T47D (cell line): ENCODE measurements at regions not wholly inside any gene's neighbourhood (a gene's known extent, or its start where the extent isn't known, plus 50 kb on each side); places are given as distances from the start of the nearest gene placed in this dataset.

ENCODE experiments used
- DNase-seq, 2 experiments: peaks; one replicate each; pipeline versions ENCODE4 v3.0.0 to v3.0.0-alpha.2; 2011 to 2012; ENCODE audit warnings: low read depth in 1 of 2, low spot score in 1 of 2
- JUND ChIP-seq: IDR thresholded peaks from 2 replicates; pipeline ENCODE4 v1.6.1; 2012; ENCODE audit warnings: low read depth
- in situ Hi-C: cut with HindIII; loops from 2 replicates; pipeline ENCODE4 v1.10.0; 2016; ENCODE audit warnings: low sequenced_read_pairs, low pct_unique_long_range_greater_than_20kb

DNA sequence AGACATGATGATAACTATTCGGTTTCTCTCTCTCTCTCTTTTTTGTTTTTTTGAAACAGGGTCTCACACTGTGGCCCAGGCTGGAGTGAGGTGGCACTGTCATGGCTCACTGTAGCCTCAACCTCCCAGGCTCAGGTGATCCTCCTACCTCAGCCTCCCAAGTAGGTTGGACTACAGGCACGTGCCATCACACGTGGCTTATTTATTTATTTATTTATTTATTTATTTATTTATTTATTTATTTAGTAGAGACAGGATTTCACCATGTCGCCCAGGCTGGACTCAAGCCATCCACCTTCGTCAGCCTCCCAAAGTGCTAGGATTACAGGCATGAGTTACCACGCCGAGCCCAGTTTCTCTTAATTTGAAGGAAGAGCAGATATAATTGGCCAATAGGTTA, 427.9 kb upstream of the JAG1 start:
- DNase-seq: no peak
- TF ChIP-seq JUND: no peak
- in situ Hi-C loops: no loop called here

- no peak for DNase-seq
- in situ Hi-C loops: no loop called here
- TF ChIP-seq JUND: no peak
Measured at GRCh38 chr20:11103866-11104265, 430.1 kb upstream of the JAG1 start.

DNA sequence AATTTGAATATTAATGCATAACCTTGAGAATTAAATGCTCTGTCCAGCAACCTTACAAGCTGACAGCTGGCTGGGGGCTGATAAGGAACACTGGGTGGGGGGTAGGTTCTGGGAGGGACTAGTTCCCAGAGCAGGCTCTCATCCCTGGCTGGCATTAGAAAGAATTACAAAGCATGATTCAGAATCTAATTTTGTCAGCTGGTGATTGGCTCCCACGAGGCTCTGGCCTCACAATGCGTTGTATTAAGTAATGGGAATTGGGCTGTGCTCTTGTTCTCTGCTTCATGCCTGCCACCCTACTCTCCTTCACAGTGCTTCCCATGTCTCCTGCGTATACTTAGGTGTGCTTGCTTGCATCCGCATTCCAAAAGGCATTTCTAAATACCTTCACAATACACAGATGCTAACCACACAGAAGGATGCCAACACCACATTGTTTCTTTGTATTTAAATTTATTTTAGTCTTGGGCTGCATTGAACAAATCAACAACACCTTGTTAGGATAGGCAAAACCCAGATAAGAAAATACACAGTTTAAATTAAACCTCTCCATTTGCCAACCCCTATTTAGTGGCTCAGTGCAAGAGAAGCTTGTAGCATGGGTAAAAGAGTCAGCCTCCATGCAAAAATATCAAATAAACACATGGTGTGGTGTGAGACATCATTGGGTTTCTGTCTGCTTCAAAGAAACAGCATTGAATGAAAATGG, 434.5 kb upstream of the JAG1 start:
- in situ Hi-C loops: no loop called here
- peak in 1 of 2 experiments; percentile 2 for DNase-seq
- no peak for TF ChIP-seq JUND

DNA sequence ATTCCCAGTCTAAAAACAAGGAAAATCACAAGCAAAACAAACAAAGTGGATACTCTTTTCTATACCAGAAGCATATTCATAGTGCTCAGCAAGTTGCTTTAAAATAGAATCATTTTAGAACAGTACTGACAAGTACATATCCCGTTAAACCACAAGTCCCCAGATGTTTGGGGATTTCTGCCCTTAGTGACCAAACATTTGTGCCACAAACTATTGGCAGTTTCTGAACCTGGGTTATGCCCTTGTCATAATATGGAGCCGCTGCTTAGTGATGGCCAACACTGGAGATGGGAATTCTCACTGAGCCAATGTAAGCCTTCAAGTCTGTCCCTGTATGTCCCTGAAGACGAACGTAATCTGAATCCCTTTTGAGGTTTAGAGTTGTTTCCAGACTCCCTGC, 436.7 kb upstream of the JAG1 start:
- in situ Hi-C loops: no loop called here
- no peak for DNase-seq
- TF ChIP-seq JUND: no peak

- TF ChIP-seq JUND: no peak
- no peak for DNase-seq
- in situ Hi-C loops: no loop called here
Measured at GRCh38 chr20:11111191-11111590, 437.4 kb upstream of the JAG1 start.

DNA sequence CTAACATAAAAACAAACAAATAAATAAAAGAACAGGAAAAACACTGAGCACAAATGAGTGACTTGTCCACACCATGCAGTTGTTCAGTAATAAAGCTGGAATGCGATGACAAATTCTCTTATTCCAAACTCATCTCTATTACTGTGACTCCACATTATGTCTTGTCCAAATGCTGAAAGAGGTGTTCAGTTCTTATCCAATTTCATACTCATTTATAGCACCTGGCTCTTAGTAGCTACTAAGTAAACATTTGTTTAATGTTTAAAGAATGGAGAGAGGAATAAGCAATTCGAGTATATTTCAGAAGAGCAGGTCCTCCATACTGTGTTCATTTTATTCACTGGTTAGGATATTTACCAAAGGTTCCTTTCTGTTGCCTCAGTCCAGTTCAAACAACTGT, 439.0 kb upstream of the JAG1 start:
- DNase-seq: no peak
- no peak for TF ChIP-seq JUND
- in situ Hi-C loops: no loop called here

- no peak for DNase-seq
- no peak for TF ChIP-seq JUND
- in situ Hi-C loops: no loop called here
Measured at GRCh38 chr20:11114382-11114781, 440.6 kb upstream of the JAG1 start.

- TF ChIP-seq JUND: no peak
- no peak for DNase-seq
- in situ Hi-C loops: no loop called here
Measured at GRCh38 chr20:11117808-11118528, 444.2 kb upstream of the JAG1 start.

DNA sequence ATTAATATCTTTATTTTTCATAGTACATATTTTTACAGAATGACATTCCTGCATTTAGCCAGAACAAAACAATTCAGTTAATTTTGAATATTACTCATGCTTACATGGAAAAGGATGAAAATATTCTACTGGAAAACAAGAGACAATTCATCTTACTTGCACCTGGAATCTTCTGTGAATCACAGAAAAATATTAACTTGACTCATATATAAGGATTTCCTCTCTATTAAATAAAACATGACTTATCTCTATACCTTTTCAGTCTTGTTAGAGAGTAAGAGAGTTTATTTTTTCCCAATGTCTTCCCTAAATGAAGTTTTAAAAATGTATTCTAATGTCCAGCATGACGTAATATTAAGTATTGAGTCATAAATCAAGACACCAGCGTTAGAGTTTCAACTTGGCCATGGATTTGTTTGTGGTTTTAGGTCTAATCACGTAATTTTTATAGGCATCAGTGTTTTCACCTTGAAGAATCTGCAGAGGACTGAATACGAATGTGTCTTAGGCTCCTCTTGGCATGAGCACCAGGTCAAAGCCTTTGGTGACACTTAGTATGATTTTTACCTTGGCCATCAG, 445.1 kb upstream of the JAG1 start:
- in situ Hi-C loops: no loop called here
- TF ChIP-seq JUND: no peak
- DNase-seq: no peak

DNA sequence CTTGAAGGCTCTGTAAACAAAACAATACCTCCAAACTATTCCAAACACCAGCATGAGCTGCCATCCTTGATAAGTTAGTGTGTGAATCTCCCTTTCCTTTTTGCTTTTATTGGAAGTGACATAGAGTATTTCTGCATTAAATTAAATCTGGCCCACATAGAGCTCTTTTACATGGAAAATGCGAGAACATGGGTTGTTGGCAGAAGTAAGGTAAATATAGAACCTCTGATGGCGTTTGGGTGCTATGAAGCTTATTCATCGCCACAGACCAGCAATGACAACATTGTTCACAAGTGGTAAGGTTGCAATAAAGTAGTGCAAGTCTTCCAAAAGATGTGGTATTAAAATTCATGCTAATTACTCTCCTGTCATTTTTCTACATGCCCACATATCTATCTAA, 445.8 kb upstream of the JAG1 start:
- in situ Hi-C loops: no loop called here
- TF ChIP-seq JUND: no peak
- DNase-seq: no peak

DNA sequence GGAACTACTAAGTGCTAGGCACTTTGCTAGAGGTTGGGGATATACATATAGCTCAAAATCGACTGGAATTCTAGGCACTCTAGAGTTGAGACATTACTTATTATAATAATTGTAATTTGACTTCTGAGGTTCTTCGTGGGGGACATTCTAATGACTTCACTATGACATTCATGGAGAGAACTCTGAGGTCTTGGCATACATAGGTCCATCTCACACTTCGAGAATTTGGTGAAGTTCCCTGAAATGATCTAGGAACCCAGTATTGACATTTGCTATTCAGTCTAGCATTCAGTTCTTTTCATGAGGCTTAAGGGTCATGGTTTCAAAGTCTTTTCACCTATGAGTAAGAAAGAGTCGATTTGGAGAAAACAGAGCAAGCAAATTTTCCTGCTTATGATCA, 446.6 kb upstream of the JAG1 start:
- TF ChIP-seq JUND: no peak
- in situ Hi-C loops: no loop called here
- no peak for DNase-seq

- in situ Hi-C loops: no loop called here
- DNase-seq: no peak
- TF ChIP-seq JUND: no peak
Measured at GRCh38 chr20:11124849-11125505, 451.2 kb upstream of the JAG1 start.

DNA sequence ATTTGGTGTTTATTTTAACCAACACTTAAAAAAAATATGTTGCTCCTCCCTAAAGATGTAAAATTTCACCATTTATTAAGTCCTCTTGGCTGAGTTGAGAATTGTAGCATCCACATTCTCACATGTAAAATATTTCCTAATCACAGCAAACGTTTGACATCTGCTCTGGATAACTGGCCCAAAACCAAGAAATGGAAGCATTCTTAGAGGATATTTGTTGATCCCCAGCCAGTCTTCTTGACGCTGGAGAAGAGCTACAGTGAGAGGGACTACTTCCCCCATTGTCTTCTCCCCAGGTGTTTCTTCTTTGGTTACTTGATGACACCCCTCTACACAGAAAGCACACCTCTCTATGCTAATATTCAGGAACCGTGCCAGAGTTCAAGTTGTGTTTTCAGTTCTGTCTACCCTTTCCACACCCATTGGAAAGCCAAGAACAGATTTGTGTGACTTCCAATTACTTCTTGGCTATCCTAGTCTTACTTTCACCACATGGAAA, 454.5 kb upstream of the JAG1 start:
- no peak for TF ChIP-seq JUND
- in situ Hi-C loops: no loop called here
- no peak for DNase-seq
